Hematopoietic multipotent progenitor cell treated with erythropoietin and hydrocortisone succinate and interleukin-3 and kit ligand, for 15 days (in vitro differentiated cells): ENCODE measurements at regions not wholly inside any gene's neighbourhood (a gene's known extent, or its start where the extent isn't known, plus 50 kb on each side); places are given as distances from the start of the nearest gene placed in this dataset.
"Not testable (repeated sequence)": the region's sequence is repeated elsewhere in the genome, so short reads cannot be mapped to it uniquely, and the experiment has no call there.

Experiments
- DNase-seq: peaks from one replicate; pipeline ENCODE4 v3.0.0-alpha.2; 2015; ENCODE audit warnings: low spot score

- DNase-seq, result not testable (repeated sequence)
Observed at GRCh38 chrY:3368459-3368858, 210.4 kb upstream of the TGIF2LY start.

- DNase-seq, result not testable (repeated sequence)
Observed at GRCh38 chrY:3391508-3391907, 187.4 kb upstream of the TGIF2LY start.

GRCh38 chrY:3404241-3404640, 174.6 kb upstream of the TGIF2LY start:
- not testable (repeated sequence) for DNase-seq

GRCh38 chrY:3405585-3405984, 173.3 kb upstream of the TGIF2LY start:
- peak; percentile 46 for DNase-seq

GRCh38 chrY:3406896-3407452, 171.9 kb upstream of the TGIF2LY start:
- not testable (repeated sequence) for DNase-seq

- DNase-seq, result not testable (repeated sequence)
Observed at GRCh38 chrY:3410322-3410892, 168.5 kb upstream of the TGIF2LY start.
